Nephron progenitor cell (in vitro differentiated cells): ENCODE measurements at regions not wholly inside any gene's neighbourhood (a gene's known extent, or its start where the extent isn't known, plus 50 kb on each side); places are given as distances from the start of the nearest gene placed in this dataset.

ENCODE experiments used
- DNase-seq: peaks from one replicate; pipeline ENCODE4 v3.0.0; 2021
- H3K27ac Mint-ChIP-seq: 2 replicates; pipeline ENCODE4 v1.8.0; 2021; ENCODE audit warnings: mild to moderate bottlenecking, moderate library complexity, mixed read lengths
- H3K27me3 Mint-ChIP-seq: 2 replicates; pipeline ENCODE4 v1.8.0; 2021; ENCODE audit warnings: mild to moderate bottlenecking, low read depth, mixed read lengths; ENCODE audit not compliant: poor library complexity
- H3K36me3 Mint-ChIP-seq: 2 replicates; pipeline ENCODE4 v1.8.0; 2021; ENCODE audit warnings: low read depth, mixed read lengths
- H3K4me1 Mint-ChIP-seq: 2 replicates; pipeline ENCODE4 v1.8.0; 2021; ENCODE audit warnings: mixed read lengths
- H3K4me3 Mint-ChIP-seq: 2 replicates; pipeline ENCODE4 v1.8.0; 2021; ENCODE audit warnings: mild to moderate bottlenecking, moderate library complexity, mixed read lengths
- H3K9me3 Mint-ChIP-seq: 2 replicates; pipeline ENCODE4 v1.8.0; 2021; ENCODE audit warnings: mild to moderate bottlenecking, moderate library complexity, mixed read lengths
- TF ChIP-seq, protein P1 (sequence below): fragments of 200-600 bp; sonication (generic); IDR thresholded peaks from 2 replicates; pipeline ENCODE4 v1.5.0; 2021; ENCODE audit warnings: antibody characterized with exemption

DNA sequence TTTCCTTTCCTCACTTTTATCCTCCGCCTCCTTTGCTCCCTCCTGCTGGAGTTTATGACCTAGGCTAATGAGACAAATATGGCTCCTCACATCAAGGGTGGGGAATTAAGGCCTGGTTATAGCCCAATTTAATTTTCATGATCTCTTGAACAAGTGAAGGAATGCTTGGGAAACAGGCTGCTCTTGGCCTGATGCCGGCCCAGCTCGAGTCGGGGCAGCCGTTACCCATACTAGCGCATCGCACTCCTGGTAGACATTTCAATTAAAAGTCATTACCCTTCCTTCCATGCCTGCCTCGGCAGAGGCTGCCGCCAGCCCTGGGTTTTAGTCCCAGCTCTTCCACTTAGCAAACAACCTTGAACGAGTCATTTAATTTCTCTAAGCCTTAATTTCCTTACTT lies 425.7 kb downstream of the TMEM38B start:
- Mint-ChIP-seq H3K4me3 (peak overlapping the region; percentile 52), H3K4me1 (peaks cover 9% of the 10 kb centered on the region), H3K27ac (no peak overlapping the region), H3K9me3 (peaks cover 11% of the 10 kb centered on the region), H3K27me3 (peaks cover 21% of the 10 kb centered on the region), H3K36me3 (no peaks in the 10 kb centered on the region)
- TF ChIP-seq, protein P1, sequence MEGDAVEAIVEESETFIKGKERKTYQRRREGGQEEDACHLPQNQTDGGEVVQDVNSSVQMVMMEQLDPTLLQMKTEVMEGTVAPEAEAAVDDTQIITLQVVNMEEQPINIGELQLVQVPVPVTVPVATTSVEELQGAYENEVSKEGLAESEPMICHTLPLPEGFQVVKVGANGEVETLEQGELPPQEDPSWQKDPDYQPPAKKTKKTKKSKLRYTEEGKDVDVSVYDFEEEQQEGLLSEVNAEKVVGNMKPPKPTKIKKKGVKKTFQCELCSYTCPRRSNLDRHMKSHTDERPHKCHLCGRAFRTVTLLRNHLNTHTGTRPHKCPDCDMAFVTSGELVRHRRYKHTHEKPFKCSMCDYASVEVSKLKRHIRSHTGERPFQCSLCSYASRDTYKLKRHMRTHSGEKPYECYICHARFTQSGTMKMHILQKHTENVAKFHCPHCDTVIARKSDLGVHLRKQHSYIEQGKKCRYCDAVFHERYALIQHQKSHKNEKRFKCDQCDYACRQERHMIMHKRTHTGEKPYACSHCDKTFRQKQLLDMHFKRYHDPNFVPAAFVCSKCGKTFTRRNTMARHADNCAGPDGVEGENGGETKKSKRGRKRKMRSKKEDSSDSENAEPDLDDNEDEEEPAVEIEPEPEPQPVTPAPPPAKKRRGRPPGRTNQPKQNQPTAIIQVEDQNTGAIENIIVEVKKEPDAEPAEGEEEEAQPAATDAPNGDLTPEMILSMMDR, result no peak
- DNase-seq, result no peak

DNA sequence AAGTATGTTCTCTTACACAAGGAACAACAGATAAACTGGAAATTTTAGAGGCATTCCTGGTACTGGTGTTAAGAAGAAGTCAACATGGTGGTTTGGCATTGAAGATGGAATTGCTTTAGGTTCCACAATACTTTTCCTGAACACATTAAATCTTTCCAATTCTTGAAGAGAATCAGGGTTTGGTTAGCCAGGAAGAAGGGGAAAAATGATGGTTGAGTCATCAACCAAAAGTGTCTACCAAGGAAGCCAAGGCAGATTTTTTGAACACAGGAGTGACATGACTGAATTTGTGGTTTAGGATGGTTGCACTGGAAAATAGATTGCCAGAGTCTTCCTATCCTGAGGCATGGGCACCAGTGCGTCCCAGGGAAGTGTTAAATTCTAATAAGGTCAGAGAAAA lies 433.4 kb downstream of the TMEM38B start:
- H3K36me3 Mint-ChIP-seq, result no peaks in the 10 kb centered on the region
- DNase-seq, result no peak
- no peaks in the 10 kb centered on the region for H3K4me1 Mint-ChIP-seq
- H3K27ac Mint-ChIP-seq, result no peak overlapping the region
- peaks cover 4% of the 10 kb centered on the region for H3K27me3 Mint-ChIP-seq
- TF ChIP-seq, protein P1, result no peak
- H3K9me3 Mint-ChIP-seq, result peaks cover 11% of the 10 kb centered on the region
- H3K4me3 Mint-ChIP-seq, result no peak overlapping the region

- TF ChIP-seq, protein P1, result no peak
- Mint-ChIP-seq H3K9me3 (peaks cover 6% of the 10 kb centered on the region), H3K4me3 (no peak overlapping the region), H3K27me3 (no peaks in the 10 kb centered on the region), H3K4me1 (no peaks in the 10 kb centered on the region), H3K36me3 (no peaks in the 10 kb centered on the region), H3K27ac (no peak overlapping the region)
- DNase-seq, result no peak
These were observed 436.0 kb downstream of the TMEM38B start for GRCh38 chr9:106130374-106130773.

GRCh38 chr9:106143781-106144180 lies 449.4 kb downstream of the TMEM38B start:
- TF ChIP-seq, protein P1, result no peak
- Mint-ChIP-seq H3K9me3 (no peaks in the 10 kb centered on the region), H3K27me3 (peaks cover 6% of the 10 kb centered on the region), H3K36me3 (no peaks in the 10 kb centered on the region), H3K4me3 (no peak overlapping the region), H3K27ac (no peak overlapping the region), H3K4me1 (no peaks in the 10 kb centered on the region)
- no peak for DNase-seq

GRCh38 chr9:106146066-106146840 lies 451.9 kb downstream of the TMEM38B start:
- H3K4me3 Mint-ChIP-seq, result no peak overlapping the region
- no peaks in the 10 kb centered on the region for H3K36me3 Mint-ChIP-seq
- H3K9me3 Mint-ChIP-seq, result no peaks in the 10 kb centered on the region
- no peak overlapping the region for H3K27ac Mint-ChIP-seq
- TF ChIP-seq, protein P1, result no peak
- DNase-seq, result no peak
- peaks cover 7% of the 10 kb centered on the region for H3K4me1 Mint-ChIP-seq
- H3K27me3 Mint-ChIP-seq, result peaks cover 3% of the 10 kb centered on the region

- peaks cover 7% of the 10 kb centered on the region for H3K4me1 Mint-ChIP-seq
- TF ChIP-seq, protein P1, result no peak
- H3K4me3 Mint-ChIP-seq, result no peak overlapping the region
- no peak overlapping the region for H3K27ac Mint-ChIP-seq
- H3K27me3 Mint-ChIP-seq, result no peaks in the 10 kb centered on the region
- no peaks in the 10 kb centered on the region for H3K36me3 Mint-ChIP-seq
- no peak for DNase-seq
- H3K9me3 Mint-ChIP-seq, result no peaks in the 10 kb centered on the region
These were observed 452.5 kb downstream of the TMEM38B start for GRCh38 chr9:106146886-106147285.
